ENCODE measurements at regions not wholly inside any gene's neighbourhood (a gene's known extent, or its start where the extent isn't known, plus 50 kb on each side); places are given as distances from the start of the nearest gene placed in this dataset.
A peak's percentile ranks its signal among the peaks of the same experiment; 100 is the strongest.

DNA sequence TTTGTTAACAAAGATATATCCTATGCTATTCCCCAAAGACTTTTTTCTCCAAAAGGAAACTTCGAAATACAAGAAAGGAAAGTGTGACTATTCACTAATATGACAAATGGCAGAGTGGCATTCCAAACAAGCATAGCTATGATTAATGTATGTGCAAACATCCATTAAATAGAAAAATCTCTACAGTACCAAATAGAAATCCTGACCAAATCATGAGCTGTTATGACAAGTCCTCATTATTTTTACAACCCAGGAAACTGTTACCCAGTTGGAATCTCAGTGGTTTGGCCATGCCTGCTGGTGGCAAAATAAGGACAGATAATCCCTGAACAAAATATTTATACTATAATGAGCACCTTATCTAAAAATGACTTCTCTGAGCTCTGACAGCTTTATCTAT is 202.1 kb downstream of the SEC23A start:
- no peak for DNase-seq

DNA sequence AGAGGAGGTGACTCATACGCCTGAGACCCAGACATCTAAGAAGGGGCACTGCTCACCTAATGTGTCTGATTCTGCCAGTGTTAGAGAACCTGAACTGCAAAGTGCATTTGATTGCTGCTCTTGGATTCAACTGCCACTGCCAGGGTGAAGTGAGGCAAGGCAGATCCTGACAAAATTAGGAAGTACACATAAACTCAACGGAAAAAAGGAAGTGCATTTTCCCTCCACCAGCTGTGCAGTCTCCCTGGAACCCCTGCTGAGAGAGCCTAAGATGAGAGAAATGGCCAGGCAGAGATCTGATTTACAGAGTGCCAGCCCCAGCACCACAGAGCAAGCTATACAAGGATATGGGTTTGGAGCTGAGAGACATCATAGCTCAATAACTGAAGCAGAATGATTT is 215.3 kb downstream of the SEC23A start:
- DNase-seq = no peak

DNA sequence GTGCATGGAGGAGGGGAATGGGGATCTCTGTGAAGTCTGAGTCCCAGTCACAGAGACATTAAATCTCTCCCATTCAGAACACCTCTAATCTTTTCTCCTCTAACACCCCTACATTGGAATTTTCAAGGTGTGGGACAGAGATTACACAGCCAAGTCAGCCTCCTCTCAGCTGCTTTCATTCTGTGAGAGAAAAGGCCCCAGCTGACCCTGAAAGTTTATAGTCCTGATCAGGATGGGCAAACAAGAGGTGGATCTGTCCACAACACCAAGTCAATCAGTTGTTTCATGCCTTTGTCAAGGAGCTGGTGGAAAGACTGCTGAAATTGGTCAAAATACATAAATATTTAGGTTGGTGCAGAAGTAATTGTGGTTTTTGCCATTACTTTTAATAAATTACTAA is 218.9 kb downstream of the SEC23A start:
- no peak for DNase-seq

DNA sequence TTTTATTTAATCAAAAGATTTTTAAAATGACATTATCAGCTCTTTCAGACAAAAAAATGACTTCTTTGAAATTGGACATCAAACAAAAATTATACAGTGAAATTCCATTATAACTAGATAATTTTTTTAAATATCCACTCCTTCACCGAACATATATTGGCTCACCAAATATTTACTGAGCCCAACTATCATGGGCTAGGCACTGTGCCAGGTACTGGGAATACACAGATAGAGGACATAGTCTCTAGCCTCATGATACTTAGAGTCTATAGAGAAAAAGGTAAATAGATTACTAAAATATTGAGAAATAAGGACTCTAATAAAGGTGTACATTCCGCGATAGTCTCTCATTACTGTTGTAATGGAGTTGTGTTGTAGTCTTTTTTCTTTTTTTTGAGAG is 219.9 kb downstream of the SEC23A start:
- DNase-seq = no peak

DNA sequence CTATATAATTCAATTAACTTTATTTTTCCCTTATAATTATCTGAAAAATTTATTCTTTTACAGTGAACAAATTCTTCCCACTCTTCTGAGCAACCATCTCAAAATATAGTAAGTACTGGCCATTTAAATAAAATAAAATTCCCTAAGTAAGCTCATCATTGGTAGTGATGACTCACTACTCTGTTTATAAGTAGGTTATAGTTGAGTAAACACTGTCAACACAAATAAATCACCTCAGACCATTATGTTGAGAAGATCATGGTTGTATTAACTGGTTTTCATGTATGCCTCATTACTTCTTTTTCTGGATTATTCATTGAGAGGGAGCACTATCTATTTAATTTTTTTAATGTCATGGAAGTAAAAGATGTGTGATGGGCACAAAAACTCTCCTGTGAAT is 220.5 kb downstream of the SEC23A start:
- peak; percentile 17 for DNase-seq

DNA sequence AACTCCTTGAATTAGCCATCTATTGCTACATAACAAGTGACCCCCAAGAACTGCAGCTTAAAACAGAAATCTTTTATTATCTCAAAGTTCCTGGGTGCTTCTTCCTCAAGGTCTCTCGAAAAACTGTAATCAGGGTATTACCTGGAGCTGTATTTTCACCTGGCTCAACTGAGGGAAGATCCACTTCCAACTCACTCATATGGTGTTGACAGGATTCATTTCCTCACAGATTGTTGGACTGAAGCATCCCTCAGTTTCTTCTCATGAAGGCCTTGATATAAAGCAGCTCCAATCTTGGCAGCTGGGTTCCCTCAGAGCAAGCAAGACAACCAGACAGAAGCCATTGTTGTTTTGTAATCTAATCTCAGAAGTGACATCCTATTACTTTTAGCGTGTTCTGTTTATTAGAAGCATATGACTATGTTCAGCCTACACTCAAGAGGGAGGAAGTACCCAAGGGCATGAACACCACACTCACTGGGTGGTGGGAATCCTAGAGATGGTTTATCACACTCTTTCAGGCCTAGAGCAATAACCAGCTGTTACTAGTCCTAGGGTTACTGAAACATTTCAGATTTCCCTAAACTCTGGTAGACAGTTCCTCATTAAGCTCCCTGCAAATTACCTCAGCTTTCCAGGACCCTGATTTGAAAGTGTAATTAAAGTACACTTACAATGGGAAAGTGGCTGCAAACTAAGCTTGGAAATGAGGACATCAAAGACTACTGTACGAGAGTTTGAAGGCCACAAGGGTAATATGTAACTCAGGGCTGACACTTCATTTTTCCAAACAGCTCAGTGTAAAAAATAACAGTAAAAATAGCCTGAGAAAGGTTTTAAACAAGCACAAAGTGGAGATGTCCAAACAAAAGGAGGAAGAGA is 222.2 kb downstream of the SEC23A start:
- no peak for DNase-seq

DNA sequence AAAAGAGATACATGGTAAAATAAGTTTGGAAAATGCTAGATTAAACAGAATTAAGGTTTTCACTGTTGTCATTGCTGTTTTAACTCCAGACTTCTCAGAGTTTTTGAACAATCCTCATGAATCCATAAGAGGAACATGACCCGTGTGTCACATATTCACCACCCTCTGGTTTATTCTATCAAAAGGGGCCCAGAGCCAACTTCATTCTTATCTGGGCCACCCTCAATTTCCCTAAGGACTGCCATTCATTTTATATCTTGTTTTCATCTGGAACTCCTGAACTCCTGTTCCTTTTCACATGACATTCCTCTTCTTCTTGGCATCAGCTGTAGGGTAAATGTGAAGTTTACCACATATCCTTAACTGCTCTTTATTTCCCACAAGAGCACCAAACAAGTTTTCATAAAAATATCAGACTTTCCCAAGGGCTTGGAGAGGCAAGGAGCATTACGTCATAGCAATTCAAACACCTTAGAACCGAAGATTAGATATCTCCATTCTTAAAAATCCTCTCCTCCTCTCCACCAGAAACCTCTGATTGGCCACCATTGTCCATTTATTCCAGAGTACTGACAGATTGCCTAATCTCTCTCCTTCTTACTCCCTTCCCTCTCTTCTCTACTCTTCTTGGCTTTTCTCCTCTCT is 225.2 kb downstream of the SEC23A start:
- no peak for DNase-seq

DNA sequence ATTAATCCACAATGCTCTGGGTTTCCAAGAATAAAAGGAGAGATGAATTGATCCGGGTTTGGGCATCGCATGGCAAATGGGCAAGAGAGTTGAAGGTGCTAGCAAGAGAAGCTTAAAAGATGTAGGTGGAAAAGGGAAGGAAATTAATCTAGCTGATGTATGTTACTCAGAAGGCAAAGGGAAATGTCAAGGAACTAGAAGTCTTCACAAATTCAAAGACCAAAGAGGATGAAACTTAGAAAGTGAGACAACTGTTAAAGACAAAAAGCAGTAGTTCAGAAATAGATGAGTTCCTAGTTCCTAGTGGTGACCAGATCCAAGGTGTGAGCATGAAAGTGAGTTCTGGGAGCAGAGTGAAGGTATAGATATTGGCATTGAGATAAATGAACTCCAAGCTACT is 228.3 kb downstream of the SEC23A start:
- no peak for DNase-seq

DNA sequence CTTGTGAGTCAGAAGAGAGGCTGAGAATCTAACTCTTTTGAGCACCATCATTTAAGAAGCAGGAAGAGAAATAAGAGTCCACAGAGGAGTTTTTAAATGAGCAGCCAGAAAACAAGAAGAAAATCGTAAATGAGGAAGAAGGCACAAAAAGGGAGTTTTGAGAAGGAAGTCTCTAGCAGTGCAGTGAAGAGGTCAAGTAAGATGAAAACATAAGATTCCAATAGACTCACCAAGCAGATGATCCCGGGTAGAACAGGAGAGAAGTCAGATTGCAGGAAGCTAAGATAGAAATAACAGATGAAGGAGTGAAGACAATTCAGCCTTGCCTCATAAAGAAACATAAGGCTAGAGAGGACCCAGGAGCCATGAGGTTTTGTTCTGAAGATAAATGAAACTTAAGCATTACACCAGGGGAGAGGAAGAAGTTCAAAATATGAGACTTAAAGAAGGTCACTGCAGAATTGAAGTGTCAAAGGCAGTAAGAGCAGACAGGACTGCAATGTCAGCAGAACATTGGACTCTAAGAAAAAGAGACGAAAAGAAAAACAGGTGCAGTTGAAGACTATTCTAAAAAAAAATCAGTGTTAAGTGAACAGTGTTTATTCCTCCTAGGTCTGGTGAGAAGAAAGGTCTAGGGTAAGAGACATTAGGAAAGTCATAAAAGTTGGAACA is 229.0 kb downstream of the SEC23A start:
- no peak for DNase-seq

DNA sequence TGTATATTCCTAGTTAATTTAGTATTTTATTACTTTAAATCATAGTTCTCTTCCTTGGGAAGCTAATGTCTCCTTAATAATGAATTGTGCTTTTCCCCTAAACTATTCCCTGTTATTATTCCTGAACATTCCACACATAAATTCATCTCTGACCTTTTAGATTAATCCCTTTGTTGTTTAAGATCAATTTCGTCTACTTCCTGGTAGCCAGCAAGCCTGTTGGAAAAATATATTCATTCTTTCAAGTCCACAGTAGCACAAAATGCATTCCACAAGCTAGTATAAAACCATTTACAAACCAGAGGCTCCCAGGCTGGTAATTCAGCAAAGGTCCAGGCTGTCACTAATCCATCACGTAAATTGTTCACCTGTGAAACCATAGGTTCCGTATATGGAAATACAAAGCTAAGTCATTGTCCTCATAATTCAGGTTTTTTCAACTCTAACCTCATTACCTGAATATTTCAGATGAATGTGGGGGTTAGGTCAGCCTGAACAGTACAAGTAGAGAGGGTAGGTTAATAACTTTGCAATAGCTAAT is 232.7 kb downstream of the SEC23A start:
- peak; percentile 15 for DNase-seq

DNA sequence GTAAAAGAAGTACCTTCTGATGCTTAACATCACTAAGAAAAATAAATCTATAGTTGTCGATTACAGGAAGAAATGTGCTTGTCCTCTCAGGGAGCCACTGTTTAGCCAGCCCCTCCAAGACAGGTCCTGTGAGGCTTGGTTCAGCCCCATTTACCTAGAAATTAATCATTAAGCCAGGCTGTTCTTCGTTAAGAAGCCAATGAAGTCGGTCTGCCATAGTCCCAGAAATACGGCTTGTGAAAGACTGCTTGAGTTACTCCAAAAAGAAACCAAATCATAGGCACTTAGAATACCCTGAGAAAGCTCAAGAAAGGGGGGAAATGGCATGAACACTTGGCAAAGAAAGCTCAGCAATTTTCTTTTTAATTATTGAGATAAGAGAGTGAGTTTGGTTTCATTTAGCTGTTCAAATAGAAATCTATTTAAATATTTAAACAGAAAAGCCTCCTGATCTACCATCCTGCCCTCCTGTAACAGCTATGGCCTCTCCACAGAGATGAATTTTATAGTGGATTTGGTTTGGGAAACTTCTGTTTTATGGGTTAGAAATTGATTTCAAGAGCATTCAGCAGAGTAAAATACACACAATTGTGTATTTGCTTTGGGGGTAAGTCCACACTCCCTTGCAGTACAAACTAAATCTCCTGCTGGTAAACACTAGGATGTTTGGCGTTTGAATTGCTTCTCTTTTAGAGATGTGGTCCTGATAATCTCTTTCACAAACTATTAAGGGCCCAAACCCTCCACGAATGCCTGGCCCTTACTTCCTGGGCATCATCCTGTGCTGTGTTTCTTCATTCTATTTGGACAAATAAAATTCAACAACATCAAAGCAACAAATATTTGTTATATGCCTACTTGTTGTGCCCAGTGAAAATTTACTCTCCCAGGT is 234.4 kb downstream of the SEC23A start:
- peak; percentile 94 for DNase-seq

DNA sequence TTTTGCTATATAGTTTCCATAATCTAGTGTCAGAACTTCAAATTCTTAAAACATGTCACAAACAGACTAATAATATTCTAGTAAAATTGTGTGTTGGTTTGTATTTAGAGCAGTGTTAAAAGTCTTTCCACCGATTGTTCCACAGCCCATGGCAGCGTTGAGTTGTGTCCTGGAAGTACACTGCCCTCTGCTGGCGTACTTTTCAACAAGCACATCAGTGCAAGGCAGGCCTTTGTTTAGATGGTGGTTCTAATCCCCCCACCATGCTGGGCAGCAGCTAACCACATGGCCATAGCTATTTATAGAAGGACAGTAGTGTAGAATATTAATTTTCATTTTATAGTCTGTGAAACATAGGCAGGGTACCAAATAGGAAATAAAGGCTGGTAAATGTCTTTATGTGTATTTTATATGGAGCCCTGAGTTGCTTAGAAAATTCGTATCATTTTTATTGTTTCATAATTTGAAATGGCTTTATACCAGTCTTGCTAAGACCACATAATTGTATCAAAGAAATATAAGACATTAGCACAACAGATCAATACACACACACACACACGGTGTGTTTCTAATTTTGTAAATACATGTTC is 235.4 kb downstream of the SEC23A start:
- peak; percentile 94 for DNase-seq

DNA sequence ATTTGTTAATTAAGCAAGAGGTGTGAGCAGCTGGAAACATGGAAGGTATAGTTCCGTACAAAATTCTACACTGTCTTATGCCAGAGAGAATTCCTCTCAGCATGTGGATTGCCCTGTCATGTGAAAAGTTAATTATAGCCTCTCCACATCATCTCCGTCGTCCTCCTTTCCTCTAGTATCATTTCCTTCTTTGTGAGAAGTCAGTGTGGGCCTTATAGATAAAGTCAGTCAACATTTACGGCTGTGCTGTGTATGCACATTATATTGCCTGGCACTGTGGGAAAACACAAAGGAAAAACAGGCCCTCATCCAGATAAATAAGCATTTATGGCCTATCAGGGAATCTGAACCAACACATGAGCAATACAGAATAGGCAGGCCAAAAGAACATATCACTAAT is 236.6 kb downstream of the SEC23A start:
- peak; percentile 89 for DNase-seq

DNA sequence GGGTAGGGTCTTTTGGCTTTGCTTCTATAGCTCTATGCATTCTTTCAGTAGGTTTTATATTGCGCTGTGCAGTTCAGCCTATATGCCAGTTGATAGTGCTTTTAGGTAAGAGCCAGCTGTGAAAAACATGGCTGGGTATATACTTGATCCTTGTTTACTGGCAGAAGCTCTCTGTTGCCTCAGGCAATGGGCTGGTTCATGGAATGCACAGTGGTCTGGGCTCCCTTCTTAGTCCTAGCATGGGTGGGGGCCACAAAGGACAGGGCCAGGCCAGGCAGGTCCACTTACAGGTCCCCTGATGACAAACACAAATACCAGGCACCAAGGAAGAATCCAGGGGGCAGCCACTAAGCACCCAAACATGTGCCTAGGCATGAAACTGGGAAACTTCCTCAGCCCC is 240.7 kb downstream of the SEC23A start:
- no peak for DNase-seq

DNA sequence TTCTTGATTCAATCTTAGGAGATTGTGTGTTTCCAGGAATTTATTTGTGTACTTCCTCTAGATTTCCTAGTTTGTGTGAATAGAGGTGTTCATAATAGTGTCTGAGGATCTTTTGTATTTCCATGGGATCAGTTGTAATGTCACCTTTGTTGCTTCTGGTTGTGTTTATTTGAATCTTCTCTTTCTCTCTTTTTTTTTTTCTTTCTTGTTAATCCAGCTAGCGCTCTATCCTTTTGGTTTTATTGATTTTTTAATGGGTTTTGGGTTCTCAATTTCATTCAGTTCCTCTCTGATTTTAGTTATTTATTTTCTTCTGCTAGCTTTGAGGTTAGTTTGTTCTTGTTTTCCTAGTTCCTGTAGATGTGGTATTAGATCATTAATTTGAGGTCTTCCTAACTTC is 242.5 kb downstream of the SEC23A start:
- no peak for DNase-seq

DNA sequence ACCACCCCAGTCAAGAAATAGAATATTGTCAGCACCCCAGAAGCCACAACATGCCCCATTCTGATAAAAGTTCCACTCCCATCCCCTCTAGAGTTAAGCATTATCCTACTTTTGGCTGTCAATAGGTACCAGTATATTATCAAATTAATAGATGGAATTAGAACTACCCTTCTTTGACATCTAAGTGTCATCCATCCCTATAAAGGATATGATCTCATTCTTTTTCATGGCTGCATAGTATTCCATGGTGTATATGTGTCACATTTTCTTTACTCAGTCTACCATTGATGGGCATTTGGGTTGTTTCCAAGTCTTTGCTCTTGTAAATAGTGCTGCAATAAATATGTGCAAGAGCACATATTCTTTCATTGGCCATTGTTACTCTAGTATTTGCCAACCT is 246.2 kb downstream of the SEC23A start:
- no peak for DNase-seq

DNA sequence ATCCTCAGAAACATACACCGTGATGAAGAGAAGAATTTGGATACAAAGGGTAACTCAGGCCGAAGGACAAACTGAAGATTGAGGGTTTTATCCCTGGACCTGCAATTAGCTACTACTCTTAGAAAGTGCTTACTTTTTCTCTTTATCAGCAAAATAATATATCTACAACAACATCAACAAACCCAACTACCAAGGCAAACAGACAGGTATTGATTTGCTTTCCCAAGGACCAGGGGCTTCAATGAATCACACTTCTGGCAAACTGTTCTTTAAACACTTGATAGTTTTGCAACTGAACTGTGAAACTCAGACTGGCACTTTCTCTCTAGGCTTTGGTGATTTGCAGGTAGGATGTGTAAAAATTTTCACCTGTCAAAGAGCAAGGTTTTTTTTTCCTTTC is 247.5 kb downstream of the SEC23A start:
- no peak for DNase-seq

DNA sequence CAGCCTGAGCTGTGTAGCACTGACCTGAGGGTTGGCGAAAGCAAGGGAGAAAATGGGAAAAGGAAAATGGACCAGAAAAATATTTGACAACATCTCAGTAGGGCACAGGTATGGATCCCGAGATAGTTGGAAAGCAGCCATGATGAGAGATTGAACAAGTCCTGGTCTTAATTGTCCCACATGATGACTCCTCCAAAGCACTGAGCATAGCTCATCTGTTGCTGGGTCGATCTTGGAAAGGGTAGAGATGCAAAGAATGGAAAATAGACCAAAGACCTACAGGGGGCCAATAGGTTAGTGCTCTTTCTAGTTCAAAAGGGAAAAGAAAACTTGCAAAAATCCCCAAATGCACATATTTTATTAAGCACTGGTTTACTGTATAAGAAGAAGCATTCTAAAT is 251.9 kb downstream of the SEC23A start:
- no peak for DNase-seq

DNA sequence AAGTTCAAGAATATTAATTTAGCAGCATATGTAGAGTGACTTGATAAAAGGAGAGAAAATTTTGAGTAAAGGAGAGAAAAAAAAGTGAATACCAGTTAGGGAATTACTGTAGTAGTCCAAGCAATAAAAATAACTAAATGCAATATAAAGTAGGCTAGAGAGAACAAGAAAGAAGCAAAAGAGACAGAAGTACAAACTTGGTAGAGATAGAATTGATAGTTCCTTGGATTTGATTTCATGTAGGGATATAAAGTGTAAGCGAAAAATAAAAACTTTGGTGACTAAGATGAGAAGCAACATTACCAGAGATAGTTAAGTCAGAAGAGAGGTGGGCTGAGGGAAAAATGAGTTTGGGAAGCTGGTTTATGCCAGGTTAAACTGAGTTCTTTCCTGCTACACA is 252.4 kb downstream of the SEC23A start:
- DNase-seq = no peak

DNA sequence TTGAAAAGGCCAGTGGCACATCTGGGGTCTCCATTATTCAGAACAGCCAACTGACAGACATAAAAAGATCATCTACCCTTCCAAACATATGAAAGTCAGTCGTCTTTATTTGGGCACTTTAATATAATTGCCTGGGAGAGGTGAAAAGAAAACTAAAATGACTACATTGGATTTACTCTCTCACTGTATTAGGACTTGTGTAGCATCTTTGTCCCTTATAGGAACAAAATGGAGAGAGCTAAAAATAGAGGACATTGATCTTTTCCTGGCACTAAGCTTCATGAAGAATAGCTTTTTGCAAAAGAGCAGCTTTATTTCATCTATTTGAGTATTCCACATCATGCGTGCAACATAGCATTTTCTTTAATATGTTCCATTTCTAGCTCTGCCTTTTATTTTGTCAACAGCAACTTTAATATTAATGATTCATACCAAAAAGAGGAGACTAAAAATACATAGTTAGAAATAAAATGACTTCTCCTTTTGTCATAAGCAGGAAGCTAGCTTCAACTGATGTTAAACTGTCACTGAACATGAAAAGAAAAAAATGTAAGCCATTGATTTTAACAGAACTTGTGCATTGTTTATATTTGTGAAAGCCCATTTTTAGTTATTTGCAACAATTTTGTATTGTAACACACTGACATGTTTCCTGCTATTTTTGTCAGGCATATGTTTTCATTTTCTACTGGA is 254.6 kb downstream of the SEC23A start:
- no peak for DNase-seq

DNA sequence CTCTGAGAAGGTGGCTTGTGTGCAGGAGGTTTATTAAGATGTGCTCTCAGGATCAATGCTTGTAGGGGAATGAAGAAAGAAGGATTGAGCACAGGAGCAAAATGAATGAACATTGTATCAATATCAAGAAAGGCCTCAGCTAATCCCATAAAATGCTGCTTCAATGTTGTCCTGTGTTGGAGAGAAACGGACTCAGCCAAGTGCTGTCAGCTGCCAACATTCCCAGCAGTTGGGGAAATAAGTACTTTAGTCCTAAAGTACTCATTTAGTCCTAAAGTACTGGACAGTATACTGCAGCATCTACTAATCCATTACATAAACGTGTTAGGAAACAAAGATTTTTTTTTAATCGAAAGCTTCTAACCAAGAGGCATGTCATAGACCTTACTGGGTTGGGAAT is 255.9 kb downstream of the SEC23A start:
- no peak for DNase-seq

Measured in DMS79 treated with DMSO at 0.1 percent for 48 hours (cell line).